Choroid plexus epithelial cell (primary cell): ENCODE measurements at regions not wholly inside any gene's neighbourhood (a gene's known extent, or its start where the extent isn't known, plus 50 kb on each side); places are given as distances from the start of the nearest gene placed in this dataset.

Experiments
- DNase-seq: peaks from one replicate; pipeline ENCODE4 v3.0.0-alpha.2; 2010; ENCODE audit warnings: low read depth
- H3K4me3 ChIP-seq: 2 replicates; pipeline ENCODE4 v1.5.1; 2011; ENCODE audit warnings: low read depth, mild to moderate bottlenecking, control low read depth, low read length, moderate library complexity
- TF ChIP-seq, protein P1 (sequence below): conservative IDR thresholded peaks from 2 replicates; pipeline ENCODE4 v1.5.1; 2011; ENCODE audit warnings: low read depth, mild to moderate bottlenecking, control low read depth, inconsistent platforms, low read length, moderate library complexity

DNA sequence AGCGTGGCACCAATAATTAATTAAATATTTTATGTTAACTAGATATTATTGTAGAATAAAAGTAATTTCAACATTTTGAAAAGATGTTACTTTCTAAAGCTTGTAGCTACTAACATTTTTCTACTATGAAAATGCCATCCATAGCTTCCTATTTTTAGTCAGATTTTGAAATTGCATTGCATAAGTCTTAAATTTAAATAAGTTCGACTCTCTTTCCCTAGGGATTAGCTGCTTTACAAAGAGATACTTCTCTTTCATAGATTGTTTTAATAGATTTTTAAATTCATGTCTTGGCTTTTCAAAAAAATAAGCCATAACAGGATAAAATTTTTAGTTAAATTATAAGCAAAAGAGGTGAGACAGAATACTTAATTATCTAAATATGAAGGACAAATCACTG lies 1279.6 kb downstream of the KCNT2 start:
- TF ChIP-seq, protein P1, sequence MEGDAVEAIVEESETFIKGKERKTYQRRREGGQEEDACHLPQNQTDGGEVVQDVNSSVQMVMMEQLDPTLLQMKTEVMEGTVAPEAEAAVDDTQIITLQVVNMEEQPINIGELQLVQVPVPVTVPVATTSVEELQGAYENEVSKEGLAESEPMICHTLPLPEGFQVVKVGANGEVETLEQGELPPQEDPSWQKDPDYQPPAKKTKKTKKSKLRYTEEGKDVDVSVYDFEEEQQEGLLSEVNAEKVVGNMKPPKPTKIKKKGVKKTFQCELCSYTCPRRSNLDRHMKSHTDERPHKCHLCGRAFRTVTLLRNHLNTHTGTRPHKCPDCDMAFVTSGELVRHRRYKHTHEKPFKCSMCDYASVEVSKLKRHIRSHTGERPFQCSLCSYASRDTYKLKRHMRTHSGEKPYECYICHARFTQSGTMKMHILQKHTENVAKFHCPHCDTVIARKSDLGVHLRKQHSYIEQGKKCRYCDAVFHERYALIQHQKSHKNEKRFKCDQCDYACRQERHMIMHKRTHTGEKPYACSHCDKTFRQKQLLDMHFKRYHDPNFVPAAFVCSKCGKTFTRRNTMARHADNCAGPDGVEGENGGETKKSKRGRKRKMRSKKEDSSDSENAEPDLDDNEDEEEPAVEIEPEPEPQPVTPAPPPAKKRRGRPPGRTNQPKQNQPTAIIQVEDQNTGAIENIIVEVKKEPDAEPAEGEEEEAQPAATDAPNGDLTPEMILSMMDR, result no peak
- no peak for DNase-seq

DNA sequence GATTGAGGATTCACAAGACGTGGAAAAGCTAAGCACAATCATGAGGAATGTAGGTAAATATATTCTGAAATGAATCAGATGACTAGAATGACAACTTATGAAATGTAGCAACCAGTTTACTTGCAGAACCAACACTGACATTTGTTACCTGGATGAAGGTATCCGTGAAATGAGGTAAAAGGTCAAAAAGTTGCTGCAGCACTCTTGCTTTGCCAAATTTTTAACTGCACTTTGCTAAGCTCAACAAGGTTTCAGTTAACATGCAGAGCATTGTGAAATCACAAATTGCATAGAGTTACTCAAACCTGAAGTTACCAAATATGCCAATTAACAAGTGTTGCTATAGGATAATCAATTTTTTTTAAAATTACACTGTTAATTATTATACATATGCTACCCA lies 1280.1 kb downstream of the KCNT2 start:
- no peak overlapping the region for H3K4me3 ChIP-seq
- TF ChIP-seq, protein P1, result no peak
- no peak for DNase-seq

More for the DNA sequence above, 1279.6 kb downstream of the KCNT2 start:
- no peak overlapping the region for H3K4me3 ChIP-seq

DNA sequence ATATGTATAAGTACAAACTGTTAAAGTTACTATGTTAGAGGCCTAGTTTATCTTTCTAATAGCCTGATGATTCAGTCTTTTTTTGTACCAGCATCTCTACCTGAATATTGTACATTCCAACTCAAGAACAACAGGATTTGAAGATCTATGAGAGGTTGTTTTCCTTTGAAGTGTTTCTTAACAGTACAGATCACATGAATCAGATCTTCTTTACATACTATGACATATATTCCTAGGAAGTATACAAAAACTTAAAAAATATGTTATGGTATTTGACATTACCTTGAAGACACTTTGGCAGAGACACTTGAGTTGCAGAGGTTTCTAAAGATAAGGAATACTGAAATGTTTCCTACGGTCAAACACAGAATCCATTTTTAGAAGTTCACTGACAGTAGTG lies 1280.9 kb downstream of the KCNT2 start:
- no peak for DNase-seq
- TF ChIP-seq, protein P1, result no peak
- H3K4me3 ChIP-seq, result no peak overlapping the region

DNA sequence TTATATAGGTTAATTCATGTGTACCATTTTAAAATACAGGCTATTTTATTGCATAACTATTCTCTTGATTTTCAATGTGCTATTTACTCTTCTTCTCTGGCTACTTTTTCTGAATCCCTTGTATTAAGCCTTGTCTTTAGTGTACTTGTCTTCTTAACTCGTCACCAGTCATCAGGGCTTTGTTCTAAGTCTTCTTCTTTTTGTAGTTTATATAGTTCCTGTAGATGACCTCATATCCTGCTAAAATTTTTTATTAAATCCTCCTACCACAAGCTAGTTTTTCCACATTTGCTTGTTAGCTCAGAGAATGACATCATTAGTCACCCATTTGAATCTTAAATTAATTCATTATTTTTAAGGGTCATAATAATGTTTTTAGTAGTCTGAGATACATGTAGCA lies 1281.9 kb downstream of the KCNT2 start:
- no peak overlapping the region for H3K4me3 ChIP-seq
- DNase-seq, result no peak
- TF ChIP-seq, protein P1, result no peak

DNA sequence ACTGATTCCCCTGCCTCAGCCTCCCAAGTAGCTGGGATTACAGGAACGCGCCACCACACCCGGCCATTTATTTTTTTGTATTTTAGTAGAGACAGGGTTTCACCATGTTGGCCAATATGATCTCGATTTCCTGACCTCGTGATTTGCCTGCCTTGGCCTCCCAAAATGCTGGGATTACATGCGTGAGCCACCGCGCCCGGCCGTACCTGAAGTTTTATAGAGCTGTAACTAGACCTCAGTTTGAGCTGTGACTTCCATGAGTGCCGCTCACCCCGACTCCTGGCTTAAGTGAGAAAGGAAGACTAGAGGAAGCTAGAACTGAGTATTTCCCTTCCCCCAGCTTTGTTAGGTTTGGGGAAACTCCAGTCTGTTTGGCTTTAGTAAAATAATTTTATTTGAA lies 1283.1 kb downstream of the KCNT2 start:
- TF ChIP-seq, protein P1, result no peak
- no peak overlapping the region for H3K4me3 ChIP-seq
- DNase-seq, result no peak

DNA sequence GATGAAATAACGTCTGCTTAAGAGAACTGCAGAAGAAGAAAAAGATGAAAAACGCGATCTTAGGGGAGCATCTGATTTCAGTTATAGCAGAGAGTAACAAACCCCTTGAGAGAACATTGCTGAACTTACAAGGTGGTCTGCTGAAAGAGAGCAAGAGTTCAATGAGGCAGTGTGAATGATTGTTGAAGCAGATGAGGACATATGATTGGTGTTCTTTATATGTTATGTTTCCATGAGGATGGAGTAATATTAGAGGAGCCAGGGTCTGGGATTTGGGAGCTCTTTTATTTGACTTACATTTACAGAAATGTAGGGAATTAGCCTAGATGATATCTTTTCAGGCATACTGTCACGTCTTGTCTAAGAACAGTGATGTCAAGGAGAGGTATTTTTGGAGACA lies 1302.0 kb downstream of the KCNT2 start:
- no peak overlapping the region for H3K4me3 ChIP-seq
- TF ChIP-seq, protein P1, result no peak
- DNase-seq, result no peak

DNA sequence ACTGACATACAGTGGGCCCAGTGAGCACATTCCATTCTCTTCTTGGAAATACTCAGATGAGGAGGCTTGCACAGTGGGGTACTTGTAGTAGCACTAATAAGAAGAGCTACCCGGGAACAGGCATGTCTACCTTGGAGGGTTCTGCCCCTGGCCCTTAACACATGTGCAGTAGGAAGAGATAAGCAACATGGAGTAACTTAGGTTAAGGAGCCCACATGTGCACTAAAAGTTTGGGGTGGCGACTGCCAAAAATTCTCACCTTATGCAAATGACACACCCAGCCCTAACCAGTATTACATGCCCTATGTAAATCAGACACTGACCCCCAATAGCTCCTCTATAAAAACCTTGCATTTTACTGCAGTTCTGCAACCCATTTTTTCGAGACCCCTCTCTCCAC lies 1313.3 kb downstream of the KCNT2 start:
- TF ChIP-seq, protein P1, result no peak
- no peak for DNase-seq
- H3K4me3 ChIP-seq, result no peak overlapping the region
